HG03066 (cell line): ENCODE measurements at regions not wholly inside any gene's neighbourhood (a gene's known extent, or its start where the extent isn't known, plus 50 kb on each side); places are given as distances from the start of the nearest gene placed in this dataset.

Experiments used
- ATAC-seq: cut with Tn5 transposase; IDR thresholded peaks from one replicate; pipeline ENCODE4 v1.9.1; 2021; ENCODE audit warnings: low read depth; ENCODE audit not compliant: unreplicated experiment

DNA sequence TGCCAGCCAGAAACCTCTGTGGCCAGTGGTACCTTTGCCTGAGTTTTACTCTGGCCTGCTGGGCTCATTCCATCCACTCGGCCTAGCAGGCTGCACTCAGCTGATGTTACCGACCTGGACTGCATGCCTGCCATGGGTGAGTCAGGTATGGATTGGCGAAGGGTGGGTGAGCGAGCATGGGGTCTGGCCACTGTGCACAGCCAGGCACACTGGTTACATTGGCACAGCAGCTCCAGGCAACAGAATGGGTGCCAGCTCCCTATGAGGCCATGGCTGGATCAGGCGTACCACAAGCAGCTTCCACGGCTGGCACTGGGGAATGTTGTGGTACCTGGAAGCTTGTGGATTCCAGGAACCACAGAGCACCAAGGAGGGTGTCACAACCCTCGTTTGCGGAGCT lies 685.7 kb downstream of the SLC16A7 start:
- ATAC-seq, result no peak

DNA sequence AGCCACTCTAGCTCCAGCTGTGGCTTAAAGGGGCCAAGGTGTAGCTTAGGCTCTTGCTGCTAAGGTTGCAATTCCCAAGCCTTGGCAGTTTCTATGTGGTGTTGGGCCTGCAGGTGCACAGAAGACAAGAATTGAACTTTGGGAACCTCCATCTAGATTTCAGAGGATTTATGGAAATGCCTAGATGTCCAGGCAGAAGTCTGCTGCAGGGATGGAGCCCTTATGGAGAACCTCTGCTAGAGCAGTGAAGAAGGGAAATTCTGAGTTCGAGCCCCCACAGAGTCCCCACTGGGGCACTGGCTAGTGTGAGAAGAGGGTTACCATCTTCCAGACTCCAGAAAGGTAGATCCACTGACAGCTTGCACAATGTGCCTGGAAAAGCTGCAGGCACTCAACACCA lies 694.7 kb downstream of the SLC16A7 start:
- no peak for ATAC-seq

DNA sequence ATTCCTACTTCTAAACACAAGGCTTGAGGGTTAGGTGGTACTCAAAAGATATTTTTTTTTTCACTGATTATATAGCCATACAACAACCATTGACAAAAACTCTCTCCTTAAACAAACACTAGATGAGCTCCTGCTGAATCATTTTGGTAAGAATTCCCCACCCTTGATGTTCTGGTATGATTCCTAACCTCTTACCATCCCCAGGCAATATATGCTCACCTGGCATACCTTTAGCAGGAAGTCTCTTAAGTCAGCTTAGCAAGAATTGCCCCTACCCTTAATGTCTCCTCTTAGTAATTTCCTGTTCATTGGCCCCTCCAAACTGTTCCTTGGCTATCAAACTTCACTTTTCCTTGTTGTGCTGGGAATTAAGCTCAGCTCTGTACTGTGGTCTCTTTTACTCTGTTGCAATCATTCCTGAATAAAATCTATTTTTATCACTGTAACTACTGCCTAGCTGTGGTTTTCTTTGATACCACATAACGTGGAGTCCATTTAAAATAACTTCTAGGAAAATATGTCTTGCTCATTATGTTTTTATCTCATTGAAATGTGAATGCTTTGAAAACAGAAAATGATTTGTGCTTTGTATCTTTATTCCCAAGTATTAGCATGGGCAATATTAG lies 712.6 kb downstream of the SLC16A7 start:
- no peak for ATAC-seq

DNA sequence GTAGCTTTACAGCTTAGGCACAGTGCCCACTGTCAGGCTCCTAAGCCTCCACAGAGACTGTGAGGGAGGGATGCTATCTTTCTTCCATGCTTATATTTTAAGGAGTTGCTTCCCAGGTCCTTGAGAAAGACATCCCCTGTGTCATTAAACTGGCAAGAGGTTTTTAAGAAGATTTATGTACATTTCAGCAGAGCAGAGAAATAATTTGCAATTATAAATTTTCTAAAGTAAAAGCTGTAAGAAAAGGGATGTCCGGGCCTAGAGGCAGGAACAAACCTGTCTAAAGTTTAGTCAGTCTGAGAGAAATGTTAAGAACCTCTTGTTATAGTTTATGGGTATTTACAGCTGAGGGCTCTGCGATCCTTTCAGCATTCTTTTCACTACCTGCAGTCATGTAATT lies 716.1 kb downstream of the SLC16A7 start:
- no peak for ATAC-seq

DNA sequence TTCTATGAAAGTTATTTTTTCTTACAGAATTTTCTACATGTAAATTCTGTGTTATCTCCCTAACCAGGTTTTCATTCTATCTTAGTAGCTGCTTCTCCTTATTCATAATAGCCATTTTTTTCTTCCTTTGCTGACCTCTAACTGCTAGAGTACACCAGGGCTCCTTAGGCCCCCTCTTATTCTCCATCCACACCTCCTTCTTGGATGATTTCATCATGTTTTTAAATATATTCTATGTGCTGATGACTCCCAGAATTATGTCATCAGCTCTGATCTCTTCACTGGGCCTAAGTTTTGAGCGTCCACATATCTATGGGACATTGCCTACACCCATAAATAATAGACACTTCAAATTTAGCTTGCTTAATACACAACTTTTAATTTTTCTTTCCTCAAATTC lies 721.5 kb downstream of the SLC16A7 start:
- no peak for ATAC-seq

- ATAC-seq, result no peak
These were observed 728.9 kb downstream of the SLC16A7 start for GRCh38 chr12:60324746-60325145.

- ATAC-seq, result no peak
These were observed 737.6 kb downstream of the SLC16A7 start for GRCh38 chr12:60333461-60333860.

GRCh38 chr12:60335745-60336144 lies 739.9 kb downstream of the SLC16A7 start:
- no peak for ATAC-seq

DNA sequence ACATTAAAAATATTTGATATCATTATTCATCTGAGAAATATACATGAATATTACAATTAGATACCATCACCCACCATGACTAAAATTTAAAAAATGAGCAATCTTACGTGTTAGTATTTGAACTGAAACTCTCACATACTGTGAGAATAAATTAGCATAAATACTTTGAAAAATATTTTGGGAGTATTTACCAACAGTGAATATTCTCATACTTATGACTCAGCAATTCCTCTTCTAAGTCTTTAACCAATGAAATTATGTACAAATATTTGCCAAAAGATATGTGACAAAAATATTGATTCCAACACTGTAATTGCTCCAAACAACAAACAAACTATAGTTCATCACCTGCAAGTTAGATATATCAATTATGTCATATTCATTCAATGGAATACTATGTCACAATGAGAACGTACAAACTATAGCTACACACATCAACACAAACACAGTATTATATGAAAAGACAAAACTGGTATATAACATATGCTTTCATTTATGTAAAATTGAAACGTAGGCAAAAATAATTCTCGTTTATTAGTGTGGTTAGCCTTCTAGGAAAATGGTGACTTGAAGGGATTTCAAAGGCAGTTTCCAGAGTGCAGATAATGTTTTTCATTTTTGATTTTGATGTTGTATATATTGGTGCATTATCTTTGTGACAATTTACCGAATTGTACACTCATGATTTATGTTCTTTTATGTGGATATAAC lies 742.2 kb downstream of the SLC16A7 start:
- ATAC-seq, result no peak

DNA sequence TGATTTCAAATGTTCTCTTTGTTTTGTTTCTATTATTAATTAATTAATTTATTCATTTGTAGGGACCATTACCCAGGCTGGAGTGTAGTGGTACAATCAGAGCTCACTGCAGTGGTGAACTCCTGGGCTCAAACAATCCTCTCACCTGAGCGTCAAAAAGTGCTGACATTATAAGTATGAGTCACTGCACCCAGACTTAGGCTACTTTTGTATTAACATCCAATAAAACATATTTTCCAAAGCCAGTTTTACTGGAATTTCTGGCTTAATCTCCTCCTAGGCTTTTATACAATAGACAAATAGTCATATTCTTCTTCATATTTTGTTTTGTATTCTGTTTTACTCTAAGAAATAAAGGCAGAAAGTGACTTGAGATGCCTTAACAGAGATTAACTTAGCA lies 749.6 kb downstream of the SLC16A7 start:
- ATAC-seq, result no peak

DNA sequence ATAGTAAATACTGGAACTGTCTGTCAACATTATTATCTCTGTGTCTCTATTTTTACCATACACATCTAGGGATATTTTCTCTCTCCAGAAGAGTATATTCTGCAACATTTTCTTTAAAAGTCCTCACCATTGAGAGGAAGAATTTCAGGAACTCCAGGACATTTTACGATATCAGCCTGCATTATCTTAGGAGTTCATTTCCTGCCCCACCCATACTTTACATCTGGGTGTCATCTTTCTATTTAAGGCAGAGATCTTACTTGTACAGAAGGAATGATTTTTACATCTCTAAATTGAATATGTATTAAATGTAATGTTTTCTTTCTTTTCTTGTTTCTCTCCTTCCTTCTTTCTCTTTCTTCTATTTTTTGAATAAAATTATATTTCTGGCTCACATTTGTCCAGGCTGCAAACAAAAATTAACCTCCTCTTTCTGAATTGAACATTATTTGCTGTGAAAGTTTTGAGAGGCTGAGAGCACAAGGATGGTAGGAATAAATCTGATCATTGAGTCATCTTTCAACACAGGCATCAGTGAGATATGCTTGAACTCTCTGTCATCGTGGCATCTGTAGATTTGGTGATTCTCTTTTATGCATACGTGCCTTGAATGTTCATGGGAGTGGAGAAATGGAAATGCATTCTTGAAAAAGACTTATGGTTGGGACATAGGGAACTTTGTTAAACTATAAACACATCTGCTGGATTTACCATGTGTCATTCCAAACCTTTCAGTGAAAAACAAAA lies 753.6 kb downstream of the SLC16A7 start:
- ATAC-seq, result no peak

- no peak for ATAC-seq
These were observed 791.5 kb downstream of the SLC16A7 start for GRCh38 chr12:60387356-60387755.

GRCh38 chr12:60391051-60391450 lies 795.2 kb downstream of the SLC16A7 start:
- no peak for ATAC-seq

DNA sequence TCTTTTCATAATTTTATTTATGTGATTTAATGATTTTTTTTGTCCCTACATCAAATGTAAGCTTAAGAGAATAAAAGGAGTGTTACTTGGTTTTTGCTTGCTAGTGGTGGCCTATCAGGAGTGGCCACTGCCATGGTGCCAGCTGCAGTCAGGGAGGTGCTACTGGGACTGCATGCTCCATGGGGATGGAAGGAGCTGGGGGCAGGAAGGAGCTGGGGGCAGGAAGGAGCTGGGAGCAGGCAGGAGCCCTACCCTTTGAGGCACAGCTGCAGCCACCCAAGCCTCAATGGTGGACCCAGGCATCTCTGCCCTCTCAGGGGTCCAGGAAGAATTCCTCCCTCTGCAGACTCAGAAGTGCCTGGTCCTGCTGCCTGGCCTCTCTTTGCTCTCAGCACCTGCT lies 796.0 kb downstream of the SLC16A7 start:
- no peak for ATAC-seq

GRCh38 chr12:60393093-60393492 lies 797.3 kb downstream of the SLC16A7 start:
- ATAC-seq, result no peak

DNA sequence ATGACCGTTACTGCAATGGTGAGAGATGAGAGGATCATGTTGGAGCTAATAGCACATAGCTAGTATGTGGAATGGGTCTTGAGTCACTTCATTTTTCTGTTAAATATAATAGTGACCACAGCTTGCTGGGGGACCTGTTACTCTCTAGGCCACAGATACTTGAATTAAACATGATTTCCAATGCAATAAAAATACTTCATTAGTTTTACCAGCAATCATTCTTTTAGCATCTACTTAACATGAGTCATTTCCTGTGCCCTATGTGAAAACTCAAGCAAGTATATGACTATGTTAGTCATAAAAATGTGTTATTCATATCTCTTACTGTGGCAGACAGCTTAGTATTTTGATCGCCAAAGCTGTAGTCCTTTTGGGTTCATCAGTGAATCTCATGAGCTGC lies 798.8 kb downstream of the SLC16A7 start:
- ATAC-seq, result no peak

- ATAC-seq, result no peak
These were observed 802.7 kb downstream of the SLC16A7 start for GRCh38 chr12:60398547-60398946.

GRCh38 chr12:60399064-60399463 lies 803.2 kb downstream of the SLC16A7 start:
- no peak for ATAC-seq

- no peak for ATAC-seq
These were observed 807.2 kb downstream of the SLC16A7 start for GRCh38 chr12:60402996-60403395.

GRCh38 chr12:60415351-60415750 lies 819.5 kb downstream of the SLC16A7 start:
- ATAC-seq, result no peak

DNA sequence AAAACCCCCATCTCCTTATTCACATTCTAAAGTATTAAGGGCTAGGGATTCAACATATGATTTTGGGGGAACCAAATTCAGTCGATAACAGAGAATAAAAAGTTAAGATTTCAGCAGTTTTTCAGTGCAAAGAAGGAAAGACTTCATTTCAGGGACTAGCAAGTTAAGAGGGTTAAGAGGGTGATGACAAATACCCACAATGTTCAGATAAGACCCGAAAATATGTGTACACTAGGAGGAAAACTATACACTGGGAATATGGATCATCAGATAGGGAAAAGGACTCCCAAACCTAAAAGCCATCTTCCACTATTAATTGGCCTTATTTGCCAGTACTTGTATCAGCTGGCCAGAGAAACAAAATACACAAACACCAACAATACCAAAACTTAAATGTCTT lies 824.2 kb downstream of the SLC16A7 start:
- no peak for ATAC-seq

DNA sequence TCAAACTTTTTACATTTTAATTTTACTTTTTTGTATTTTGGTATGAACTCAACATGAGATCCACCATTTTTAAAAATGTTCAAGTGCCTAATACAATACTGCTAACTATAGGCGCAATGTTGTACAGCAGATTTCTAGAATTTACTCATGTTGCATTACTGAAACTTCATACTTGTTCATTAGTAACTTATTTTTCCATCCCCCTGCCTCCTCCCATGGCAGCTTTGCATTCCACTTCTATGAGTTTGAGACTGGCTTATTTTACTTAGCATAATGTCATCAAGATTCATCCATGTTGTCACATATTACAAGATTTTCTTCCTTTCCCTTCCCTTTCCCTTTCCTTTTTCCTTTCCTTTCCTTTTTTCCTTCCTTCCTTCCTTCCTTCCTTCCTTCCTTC lies 825.9 kb downstream of the SLC16A7 start:
- ATAC-seq, result no peak
